ENCODE measurements at regions not wholly inside any gene's neighbourhood (a gene's known extent, or its start where the extent isn't known, plus 50 kb on each side); places are given as distances from the start of the nearest gene placed in this dataset.
"Not testable (repeated sequence)": the region's sequence is repeated elsewhere in the genome, so short reads cannot be mapped to it uniquely, and the experiment has no call there.

DNA sequence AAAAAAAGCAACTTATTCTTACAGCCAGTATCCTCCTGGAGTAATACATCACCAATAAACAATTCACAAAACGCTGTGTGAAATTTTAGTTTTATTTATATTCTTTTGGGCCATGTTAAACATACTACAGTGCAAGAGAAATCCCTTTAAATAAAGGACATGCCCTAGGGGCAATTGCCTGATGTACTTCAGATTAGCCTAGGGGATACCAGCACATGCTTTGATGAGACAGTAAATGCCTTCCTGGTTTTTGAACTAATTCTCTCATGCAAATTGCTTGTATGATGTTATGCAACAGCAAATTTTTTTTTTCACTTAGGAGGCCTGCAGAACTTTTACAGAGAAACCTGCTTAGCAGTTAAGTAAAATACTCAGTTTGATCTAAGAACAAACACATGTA lies 711.9 kb upstream of the FRG1 start:
- no peak for DNase-seq (ENCODE audit: low read depth in 2 of 3, low spot score in 2 of 3)

DNA sequence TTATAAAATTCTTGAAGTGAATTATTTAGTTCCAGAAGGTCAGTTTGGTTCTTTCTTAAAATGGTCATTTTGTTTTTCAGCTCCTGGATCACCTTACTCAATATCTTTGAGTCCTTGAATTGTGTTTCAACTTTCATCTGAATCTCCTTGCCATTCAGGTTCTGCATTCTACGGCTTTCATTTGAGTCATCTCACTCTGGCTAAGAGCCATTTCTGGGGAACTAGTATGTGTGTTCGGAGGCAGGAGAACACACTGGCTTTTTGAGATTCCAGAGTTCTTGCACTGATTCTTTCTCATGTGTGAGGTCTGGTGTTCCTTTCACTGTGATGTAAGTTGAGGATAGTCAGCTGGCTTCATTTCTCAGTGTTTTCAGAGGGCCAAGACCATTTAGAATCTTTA lies 708.4 kb upstream of the FRG1 start:
- no peak for DNase-seq (ENCODE audit: low read depth in 2 of 3, low spot score in 2 of 3)

DNA sequence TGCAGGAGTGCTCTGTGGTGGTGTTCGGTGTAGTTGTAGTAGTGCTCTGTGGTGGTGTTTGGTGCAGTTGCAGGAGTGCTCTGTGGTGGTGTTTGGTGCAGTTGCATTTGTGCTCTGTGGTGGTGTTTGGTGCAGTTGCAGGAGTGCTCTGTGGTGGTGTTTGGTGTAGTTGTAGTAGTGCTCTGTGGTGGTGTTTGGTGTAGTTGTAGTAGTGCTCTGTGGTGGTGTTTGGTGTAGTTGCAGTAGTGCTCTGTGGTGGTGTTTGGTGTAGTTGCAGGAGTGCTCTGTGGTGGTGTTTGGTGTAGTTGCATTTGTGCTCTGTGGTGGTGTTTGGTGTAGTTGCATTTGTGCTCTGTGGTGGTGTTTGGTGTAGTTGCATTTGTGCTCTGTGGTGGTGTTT lies 706.9 kb upstream of the FRG1 start:
- not testable (repeated sequence) for DNase-seq (ENCODE audit: low read depth in 2 of 3, low spot score in 2 of 3)

DNA sequence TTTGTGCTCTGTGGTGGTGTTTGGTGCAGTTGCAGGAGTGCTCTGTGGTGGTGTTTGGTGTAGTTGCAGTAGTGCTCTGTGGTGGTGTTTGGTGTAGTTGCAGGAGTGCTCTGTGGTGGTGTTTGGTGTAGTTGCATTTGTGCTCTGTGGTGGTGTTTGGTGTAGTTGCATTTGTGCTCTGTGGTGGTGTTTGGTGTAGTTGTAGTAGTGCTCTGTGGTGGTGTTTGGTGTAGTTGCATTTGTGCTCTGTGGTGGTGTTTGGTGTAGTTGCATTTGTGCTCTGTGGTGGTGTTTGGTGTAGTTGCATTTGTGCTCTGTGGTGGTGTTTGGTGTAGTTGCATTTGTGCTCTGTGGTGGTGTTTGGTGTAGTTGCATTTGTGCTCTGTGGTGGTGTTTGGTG lies 705.7 kb upstream of the FRG1 start:
- not testable (repeated sequence) for DNase-seq (ENCODE audit: low read depth in 2 of 3, low spot score in 2 of 3)

DNA sequence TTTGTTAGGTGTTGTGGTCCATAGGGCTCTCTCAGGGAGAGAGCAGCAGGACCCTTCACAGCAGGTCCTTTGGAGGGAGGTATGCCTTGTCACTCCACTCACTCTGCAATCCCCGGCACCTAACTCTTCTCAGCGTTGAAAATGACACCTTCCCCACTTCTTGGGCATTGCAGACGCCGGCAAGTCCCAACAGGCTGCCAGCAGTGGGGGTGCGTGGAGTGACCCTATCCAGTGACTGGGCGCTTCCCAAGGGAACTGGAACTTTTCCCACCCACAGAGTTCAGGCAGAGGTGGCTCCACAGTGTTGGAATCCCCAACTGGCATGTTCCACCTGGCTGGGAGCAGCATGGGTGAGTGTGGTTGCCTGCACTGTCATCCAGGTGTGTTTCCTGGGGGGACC lies 705.1 kb upstream of the FRG1 start:
- DNase-seq (ENCODE audit: low read depth in 2 of 3, low spot score in 2 of 3), result no peak

DNA sequence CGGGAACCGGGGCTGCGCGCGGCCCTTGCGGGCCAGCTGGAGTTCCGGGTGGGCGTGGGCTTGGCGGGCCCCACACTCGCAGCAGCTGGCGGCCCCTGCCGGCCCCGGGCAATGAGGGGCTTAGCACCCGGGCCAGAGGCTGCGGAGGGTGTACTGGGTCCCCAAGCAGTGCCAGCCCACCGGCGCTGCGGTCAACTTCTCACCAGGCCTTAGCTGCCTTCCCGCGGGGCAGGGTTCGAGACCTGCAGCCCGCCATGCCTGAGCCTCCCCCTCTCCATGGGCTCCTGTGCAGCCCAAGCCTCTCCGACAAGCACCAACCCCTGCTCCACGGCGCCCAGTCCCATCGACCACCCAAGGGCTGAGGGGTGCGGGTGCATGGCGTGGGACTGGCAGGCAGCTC lies 704.4 kb upstream of the FRG1 start:
- not testable (repeated sequence) for DNase-seq (ENCODE audit: low read depth in 2 of 3, low spot score in 2 of 3)

DNA sequence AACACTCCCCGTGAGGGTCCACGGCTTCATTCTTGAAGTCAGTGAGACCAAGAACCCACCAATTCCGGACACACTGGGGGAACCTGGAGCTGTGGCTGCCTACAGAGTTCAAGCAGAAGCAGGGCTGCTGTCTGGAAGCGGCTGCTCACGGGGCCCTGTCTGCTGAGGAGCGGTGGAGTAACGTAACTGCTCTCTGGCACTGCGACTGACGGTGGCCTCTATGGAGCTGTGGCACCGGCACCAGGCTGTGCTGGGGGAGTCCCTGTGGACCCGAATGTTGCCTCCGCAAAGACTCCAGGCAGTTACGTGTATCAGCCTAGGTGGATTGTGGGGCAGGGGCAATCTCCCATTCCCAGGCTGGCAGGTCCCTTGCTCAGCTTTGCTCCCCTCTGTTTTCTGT lies 703.3 kb upstream of the FRG1 start:
- DNase-seq (ENCODE audit: low read depth in 2 of 3, low spot score in 2 of 3), result no peak

DNA sequence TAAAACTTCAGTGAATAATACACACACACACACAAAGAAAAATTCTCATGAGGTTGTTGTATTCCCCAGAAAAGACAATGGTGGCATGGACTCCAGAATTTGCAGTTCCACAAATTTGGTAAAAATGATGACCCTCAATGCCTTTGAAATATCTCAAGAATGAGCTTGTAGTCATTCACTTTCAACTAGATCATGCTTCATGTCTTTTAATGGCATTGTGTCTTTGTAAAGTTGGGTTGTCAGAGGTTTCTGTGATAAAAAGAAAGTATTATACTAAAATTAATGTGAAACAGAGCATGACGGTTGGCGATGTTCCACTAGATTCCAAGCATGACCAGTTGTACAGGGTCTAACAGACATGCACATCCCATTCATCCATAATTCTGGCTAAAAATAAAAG lies 685.0 kb upstream of the FRG1 start:
- no peak for DNase-seq (ENCODE audit: low read depth in 2 of 3, low spot score in 2 of 3)

DNA sequence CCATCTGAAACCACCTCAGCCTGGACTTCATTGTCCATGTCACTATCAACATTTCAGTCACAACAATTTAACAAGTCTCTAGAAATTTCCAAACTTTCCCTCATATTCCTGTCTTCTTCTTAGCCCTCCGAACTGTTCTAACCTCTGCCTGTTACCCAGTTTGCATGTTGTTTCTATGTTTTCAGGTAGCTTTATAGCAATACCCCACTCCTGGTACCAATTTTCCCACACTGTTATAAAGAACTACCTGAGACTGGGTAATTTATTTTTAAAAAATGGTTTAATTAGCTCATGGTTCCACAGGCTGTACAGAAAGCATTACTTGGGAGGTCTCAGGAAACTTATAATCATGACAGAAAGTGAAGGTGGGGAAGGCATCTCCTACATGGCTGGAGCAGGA lies 679.2 kb upstream of the FRG1 start:
- DNase-seq (ENCODE audit: low read depth in 2 of 3, low spot score in 2 of 3), result no peak

DNA sequence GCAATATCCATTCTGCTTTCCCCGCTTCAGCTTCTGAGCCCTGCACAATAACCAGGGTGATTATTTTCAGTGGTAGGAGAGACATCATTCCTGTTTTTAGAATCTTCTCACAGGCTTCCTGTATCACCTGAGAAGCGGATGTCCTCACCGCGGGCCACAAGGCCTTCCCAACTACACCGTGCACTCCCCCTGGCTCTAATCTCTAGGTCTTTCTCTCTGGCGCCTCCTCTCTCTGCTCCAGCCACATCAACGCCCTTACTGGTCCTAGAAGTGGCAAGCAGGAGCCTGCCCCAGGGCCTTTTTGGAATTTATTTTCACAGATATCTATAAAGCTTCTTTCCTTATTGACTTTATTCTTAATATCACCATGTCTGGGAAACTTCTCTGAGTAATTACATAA lies 675.2 kb upstream of the FRG1 start:
- no peak for DNase-seq (ENCODE audit: low read depth in 2 of 3, low spot score in 2 of 3)

DNA sequence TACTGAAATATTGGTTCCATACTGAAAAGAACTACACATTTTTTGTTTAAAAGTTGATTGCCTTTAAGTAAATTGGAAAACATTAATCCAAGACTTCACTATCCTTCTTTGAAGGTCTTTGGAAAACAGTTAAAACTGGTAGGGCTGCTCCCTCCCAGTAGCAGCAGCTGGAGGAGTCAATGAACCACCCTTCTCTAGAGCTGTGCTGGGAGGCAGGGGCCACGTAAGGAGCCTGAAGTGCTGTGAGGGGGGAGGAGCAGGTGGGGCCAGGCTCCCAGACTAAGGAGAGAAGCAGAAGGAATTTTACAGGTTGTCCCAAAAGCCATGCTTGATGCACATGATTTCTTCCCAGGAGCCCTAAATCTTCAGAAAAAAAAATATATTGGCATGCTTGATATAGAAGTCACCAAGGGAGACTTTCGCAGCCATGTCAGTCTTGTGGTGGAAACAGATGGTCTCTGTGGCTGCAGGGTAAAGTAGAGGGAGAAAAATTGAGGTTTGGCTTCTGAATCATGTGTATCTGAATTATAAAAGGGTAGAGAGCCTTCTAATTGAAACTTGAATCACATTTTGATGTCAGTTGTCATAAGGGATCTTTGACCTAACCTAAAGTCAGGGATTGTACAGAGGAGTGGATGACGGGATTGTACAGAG lies 673.2 kb upstream of the FRG1 start:
- DNase-seq (ENCODE audit: low read depth in 2 of 3, low spot score in 2 of 3), result no peak

DNA sequence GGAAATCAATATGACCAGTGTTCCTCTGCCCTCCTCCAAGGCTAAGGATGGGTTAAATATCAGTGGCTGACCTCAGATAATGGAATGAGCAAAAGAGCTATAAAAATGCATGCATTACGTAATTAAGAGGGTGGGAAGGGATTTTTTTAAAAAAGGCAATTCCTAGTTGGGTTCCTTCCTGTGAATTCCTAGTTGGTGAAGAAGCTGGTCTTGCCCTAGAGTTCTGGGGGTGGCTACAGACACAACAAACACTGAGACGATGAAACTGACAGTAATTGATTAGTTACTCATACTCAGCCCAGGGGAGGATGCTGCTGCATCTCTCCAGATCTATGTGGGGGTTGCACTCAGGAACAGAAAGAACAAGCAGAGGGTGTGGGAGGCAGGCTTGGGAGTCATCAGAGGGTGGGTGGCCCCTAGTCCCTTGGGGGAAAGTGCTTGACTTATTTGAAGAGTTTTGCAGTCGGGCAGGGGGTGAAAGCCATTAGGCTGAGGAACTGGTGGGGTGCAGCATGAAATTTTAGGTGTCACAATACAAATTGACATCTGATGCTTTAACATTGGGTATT lies 662.0 kb upstream of the FRG1 start:
- no peak for DNase-seq (ENCODE audit: low read depth in 2 of 3, low spot score in 2 of 3)

DNA sequence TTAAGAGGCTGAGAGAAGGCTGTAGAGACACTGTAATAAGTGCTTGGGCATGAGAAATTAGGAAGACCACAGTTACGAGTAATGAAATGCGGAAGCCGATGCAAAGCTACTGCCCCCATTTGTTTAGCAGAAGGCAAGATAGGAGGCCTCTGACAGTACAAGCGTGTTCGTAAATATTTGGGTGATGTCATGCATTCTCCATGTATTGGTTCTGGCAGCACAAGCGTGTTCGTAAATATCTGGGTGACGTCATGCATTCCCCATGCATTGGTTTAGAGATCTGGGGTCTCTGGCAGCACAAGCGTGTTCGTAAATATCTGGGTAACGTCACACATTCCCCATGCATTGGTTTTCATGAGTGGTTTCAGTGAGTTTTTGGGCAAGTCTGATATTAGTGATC lies 661.5 kb upstream of the FRG1 start:
- no peak for DNase-seq (ENCODE audit: low read depth in 2 of 3, low spot score in 2 of 3)

DNA sequence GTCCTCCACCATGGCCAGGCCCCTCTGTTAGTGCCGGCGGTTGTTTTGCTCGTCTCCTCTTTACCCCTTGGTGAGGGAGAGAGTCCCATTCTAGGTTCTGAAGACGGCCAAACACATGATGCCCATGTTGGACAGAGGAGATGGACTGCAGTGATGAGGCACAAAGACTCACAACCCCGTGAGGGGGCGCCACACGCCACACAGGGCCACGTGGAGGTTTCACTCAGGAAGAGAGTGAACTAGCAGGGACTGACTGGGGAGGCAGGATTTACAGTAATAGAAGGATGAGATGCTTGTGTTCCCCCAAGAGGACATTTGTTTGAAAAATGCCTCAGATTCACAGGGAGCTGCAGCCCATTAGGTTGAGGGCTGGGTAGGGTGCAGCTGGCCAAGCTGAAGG lies 655.3 kb upstream of the FRG1 start:
- no peak for DNase-seq (ENCODE audit: low read depth in 2 of 3, low spot score in 2 of 3)

DNA sequence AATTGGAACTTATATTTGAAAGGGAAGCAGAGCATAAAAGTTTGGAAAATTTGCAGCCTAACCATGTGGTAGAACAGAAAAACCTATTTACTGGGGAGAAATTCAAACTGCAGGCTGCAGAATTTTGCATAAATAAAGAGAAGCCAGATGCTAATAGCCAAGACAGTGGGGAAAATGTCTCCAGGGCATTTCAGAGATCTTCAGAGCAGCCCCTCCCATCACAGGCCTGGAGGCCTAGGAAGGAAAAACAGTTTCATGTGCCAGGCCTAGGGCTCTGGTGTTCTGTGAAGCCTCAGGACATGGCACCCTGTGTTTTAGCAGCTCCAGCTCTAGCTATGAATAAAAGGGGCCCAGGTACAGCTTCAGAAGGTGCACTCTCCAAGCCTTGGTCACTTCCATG lies 648.7 kb upstream of the FRG1 start:
- DNase-seq (ENCODE audit: low read depth in 2 of 3, low spot score in 2 of 3), result no peak

DNA sequence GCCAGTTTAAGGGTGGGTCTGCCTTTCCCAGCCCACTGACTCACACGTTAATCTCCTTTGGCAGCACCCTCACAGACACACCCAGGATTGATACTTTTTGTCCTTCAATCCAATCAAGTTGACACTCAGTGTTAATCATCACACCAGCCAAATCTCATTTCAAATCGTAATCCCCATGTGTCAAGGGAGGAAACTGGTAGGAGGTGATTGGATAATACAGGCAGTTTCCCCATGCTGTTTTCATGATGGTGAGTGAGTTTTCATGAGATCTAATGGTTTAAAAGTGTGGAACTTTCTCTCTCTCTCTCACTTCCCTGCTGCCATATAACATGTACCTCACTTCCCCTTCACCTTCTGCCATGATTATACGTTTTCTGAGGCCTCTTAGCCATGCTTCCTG lies 647.2 kb upstream of the FRG1 start:
- DNase-seq (ENCODE audit: low read depth in 2 of 3, low spot score in 2 of 3), result no peak

DNA sequence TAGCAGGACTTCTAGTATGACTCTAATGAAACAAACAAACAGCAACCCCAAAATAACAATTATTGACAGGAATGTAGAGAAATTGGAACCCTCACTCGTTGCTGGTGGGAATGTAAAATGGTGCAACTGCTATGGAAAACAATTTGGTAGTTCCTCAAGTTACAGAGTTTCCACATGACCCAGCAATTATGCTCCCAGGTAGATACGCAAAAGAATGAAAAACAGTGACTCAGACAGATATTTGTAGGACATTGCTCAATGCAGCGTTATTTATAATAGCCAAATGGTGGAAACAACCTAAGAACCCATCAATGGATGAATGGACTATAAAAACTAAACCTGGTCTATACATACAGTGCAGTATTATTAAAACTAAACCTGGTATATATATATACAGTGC lies 646.1 kb upstream of the FRG1 start:
- DNase-seq (ENCODE audit: low read depth in 2 of 3, low spot score in 2 of 3), result no peak

DNA sequence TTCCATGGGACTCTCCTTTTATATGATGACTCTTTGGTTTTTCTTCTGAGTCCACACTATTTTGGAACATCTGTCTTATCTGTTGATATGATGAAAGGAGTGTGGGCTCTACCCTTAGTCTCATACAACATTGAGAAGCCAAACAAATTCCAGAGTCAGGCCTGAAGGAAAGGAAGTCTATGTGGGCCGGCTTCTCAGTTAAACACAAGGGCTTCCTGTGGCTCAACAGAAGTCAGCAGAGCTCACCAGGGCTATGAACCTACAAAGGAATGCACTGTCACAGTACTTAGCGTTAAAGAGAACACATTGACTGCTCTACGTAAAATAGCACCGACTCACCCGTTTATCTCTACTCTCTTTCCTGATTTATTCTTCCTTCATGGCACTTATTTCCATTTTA lies 641.0 kb upstream of the FRG1 start:
- no peak for DNase-seq (ENCODE audit: low read depth in 2 of 3, low spot score in 2 of 3)

DNA sequence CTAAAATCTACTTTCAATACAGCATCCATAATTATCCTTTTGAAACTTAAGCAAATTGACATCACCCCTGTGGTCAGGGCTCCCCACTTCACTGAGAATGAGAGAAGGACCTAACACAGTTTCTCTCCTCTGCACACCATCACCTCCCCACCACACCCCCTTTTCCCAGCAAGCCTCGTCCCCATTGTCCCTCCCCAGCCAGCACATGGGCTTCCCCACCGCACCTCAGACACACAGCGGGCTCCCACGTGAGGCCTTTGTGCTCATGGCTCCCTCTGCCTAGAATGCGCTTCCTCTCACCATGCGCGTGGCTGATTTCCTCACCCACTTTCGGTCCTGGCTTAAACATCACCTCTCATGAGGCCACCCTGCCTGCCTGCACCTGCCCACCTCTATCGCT lies 639.0 kb upstream of the FRG1 start:
- no peak for DNase-seq (ENCODE audit: low read depth in 2 of 3, low spot score in 2 of 3)

DNA sequence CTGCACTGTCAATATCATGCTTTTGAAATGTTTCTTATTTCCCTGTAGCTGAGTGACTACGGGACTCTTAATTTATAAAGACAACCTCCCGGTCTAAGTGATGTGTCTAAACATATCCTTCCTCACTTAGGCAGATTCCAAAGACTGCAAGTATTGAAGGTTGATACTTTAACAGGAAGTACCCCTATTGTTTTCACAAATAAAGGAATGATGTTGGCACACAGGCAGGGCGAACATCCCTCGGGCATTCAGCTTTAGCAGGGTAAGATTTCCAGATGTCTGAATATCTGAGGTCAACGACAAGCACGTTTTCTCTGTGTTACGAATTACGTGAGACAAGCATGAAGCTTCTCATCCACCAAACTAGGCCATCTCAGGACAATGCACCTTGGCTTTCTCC lies 638.0 kb upstream of the FRG1 start:
- no peak for DNase-seq (ENCODE audit: low read depth in 2 of 3, low spot score in 2 of 3)

DNA sequence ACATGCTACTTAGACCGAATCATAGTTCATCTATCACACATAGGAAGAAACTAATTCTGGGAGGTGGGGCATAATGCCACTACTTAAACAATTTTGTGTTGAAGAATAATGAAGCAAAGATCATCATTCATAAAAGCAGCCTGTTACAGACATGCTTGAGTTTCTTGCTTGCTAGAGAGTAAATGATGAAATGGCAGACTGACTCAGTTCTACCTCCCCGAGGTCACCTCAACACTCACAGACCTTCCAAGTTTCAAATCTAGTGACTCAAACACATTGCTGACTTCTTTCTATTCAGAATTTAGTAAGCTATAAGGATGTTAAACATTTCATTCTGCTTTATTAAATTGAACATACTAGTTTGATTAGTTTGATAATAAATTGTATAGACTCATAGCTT lies 636.5 kb upstream of the FRG1 start:
- DNase-seq (ENCODE audit: low read depth in 2 of 3, low spot score in 2 of 3), result no peak

DNA sequence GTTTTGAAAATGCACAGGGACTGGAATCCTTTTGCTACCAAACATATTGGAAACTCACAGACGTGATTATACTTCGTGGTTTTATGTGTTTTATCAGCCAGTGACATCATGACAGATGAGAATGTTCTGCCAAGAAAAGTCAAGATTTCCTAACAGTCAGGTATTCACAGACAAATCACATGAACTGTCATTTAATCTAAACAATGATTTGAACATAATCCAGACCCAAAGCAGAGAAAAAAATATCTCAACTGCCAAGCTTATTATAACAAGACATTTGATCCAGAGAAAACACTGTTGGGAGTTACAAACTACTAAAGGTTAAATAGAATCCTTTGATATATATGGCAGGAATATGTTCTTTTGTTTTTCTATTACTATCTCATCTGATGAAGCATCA lies 635.9 kb upstream of the FRG1 start:
- DNase-seq (ENCODE audit: low read depth in 2 of 3, low spot score in 2 of 3), result no peak

DNA sequence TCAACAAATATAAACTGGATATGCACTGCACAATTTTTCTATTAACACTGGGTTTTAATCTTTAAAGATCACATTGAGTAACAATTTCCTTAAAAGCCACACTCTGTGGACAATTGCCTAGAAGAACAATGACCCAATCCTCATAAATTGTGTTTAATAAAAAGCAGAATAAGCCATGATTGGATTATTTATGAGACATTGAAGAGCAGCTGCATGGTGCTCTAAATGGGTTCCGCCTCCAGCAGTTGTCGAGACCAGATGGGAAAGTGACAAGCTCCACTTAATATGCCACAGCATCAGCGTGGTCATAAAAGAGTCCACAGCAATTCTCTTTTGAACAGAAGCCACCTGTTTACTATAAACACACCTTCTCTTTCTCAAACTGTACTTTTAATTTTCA lies 635.2 kb upstream of the FRG1 start:
- DNase-seq (ENCODE audit: low read depth in 2 of 3, low spot score in 2 of 3), result no peak

DNA sequence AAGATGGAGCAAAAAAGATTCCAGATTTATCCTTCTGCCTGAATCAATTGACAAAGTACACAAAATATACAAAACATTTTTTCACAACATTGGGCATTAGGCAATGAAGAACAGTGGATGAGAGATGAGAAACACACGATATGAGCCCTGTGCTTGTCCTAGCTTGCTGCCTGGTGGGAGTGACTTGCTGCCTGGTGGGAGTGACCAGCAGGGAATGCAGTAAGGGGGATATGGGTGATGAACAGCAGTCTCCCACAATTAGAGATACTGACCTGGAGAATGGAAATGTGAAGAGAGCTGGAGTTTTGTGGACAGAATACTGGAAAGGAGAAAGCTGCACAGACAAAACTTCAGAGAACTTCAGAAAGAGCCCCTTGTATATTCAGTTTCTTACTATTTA lies 629.4 kb upstream of the FRG1 start:
- no peak for DNase-seq (ENCODE audit: low read depth in 2 of 3, low spot score in 2 of 3)
